LNCAP (cell line): ENCODE measurements at regions not wholly inside any gene's neighbourhood (a gene's known extent, or its start where the extent isn't known, plus 50 kb on each side); places are given as distances from the start of the nearest gene placed in this dataset.

Experiments
- TF ChIP-seq, protein P1 (sequence below): fragments of 450-650 bp; IDR thresholded peaks from 2 replicates; pipeline ENCODE4 v1.5.1; 2017; ENCODE audit warnings: mild to moderate bottlenecking

DNA sequence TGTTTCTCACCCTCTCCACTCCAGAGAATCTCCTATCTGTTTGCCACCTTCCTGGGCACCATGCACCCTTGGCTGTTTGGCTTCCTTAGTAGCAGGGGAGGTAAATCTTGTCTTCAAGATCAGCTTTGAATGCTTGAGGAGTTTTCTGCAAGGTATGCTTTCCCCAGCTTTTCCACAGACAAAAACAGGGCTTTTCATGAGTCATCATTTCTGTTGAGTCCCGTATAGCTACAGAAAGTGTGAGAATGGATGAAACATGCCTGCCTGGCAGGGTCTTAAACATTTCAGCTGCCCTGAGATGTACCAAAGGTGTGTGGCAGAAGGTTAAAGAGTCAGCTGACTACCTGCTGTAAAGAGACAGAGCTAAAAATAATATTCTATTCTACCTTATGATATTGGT is 875.2 kb upstream of the EEF2KMT start:
- TF ChIP-seq, protein P1, sequence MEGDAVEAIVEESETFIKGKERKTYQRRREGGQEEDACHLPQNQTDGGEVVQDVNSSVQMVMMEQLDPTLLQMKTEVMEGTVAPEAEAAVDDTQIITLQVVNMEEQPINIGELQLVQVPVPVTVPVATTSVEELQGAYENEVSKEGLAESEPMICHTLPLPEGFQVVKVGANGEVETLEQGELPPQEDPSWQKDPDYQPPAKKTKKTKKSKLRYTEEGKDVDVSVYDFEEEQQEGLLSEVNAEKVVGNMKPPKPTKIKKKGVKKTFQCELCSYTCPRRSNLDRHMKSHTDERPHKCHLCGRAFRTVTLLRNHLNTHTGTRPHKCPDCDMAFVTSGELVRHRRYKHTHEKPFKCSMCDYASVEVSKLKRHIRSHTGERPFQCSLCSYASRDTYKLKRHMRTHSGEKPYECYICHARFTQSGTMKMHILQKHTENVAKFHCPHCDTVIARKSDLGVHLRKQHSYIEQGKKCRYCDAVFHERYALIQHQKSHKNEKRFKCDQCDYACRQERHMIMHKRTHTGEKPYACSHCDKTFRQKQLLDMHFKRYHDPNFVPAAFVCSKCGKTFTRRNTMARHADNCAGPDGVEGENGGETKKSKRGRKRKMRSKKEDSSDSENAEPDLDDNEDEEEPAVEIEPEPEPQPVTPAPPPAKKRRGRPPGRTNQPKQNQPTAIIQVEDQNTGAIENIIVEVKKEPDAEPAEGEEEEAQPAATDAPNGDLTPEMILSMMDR: no peak

DNA sequence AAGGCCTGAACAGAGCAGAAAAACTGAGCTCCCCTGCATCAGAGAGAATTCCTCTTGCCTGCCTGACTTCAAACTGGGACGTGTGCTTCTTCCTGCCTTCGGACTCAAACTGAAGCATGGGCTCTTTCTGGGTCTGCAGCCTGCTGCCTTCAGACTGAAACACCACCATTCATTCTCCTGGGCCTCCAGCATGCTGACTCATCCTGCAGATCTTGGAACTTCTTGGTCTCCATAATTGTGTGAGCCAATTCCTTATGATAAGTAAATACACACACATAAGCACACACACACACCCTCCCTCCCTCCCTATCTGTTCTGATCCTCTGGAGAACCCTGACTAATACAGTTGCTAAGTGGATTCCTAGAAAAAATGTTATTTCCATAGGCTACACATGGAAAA is 874.3 kb upstream of the EEF2KMT start:
- TF ChIP-seq, protein P1: no peak

DNA sequence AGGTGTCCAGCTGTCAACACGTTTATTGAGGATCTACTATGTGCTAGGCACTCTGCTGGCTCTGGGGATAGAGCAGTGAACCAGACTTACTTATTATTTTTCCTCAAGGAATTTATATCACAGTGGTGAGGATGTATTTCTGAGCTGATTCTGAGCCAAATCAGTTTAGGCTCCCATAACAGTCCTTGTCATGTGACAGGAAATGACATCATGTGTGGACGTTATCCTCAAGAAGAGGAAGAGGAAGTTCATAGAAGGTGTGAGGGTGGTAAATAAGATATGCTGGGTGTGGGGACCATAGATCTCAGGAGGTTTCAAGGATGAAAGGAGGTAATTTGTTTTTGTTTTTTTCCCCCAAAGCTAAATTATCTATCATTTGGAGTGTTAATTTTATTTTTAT is 873.5 kb upstream of the EEF2KMT start:
- TF ChIP-seq, protein P1: no peak

DNA sequence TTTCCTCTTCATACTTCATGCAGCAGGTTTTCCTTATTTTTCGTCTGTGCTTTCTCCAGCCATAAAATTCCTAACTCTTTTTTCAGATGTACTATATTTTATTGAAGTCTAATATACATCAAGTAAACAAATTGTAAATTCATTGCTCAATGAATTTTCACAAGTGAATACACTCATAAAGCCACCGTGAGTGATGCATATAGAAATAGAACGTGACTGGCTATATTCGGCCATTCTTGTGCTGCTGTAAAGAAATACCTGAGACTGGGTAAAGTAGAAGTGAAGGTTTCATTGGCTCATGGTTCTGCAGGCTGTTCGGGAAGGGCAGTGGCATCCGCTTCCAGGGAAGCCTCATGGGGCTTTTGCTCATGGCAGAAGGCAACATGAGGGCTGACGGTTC is 868.4 kb upstream of the EEF2KMT start:
- TF ChIP-seq, protein P1: no peak

DNA sequence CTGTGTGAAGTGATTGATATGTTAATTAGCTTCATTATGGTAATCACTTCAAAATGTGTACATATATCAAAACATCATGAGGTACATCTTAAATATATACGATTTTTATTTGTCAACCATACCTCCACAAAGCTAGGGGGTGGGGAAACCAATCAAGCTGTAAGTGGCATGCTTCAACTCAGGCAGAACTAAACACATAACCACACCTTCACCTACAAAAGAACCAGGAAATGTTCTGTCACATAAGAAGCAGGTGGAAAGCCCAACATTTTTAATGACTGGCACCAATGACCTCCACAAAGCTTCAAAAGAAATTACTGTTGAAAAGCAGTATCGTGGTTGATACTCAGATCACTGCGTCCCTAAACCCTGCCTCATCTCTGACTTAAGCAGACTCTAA is 867.7 kb upstream of the EEF2KMT start:
- TF ChIP-seq, protein P1: no peak

DNA sequence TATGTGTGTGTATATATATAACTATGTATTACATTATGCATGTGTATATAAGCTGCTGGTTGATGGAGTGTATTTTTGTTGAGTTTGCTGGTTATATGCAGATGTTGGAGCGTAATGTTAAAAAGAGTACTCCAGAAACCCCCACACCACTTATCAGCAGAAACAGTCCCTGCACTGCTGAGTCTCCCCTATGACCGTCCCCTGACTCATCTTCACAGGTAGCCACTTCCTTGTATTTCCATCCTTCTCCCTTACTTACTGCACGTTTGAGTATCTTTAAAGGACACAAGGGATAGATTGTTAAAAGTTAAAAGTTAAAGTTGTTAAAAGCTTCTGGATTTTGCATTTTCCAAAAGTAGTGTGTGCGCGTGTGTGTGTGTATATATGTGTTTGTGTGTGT is 853.9 kb upstream of the EEF2KMT start:
- TF ChIP-seq, protein P1: no peak

DNA sequence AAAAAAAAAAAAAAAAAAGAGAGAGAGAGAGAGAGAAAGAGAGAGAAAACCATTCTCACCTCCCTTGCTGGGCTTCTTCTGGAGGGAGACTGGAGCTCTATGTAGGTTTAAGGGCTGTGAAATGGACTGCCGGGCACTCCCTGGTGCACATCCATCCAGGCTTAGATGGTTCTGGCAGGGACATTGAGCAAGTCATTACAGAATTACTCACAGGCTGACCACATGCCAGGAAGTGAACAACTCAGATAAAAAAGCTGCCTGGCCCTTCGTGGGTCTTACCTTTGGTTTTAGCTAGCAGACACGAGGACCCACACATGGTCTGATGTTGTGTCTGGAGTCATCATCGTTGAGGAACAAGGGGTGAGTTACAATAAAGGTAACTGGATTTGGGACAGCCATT is 847.4 kb upstream of the EEF2KMT start:
- TF ChIP-seq, protein P1: no peak

DNA sequence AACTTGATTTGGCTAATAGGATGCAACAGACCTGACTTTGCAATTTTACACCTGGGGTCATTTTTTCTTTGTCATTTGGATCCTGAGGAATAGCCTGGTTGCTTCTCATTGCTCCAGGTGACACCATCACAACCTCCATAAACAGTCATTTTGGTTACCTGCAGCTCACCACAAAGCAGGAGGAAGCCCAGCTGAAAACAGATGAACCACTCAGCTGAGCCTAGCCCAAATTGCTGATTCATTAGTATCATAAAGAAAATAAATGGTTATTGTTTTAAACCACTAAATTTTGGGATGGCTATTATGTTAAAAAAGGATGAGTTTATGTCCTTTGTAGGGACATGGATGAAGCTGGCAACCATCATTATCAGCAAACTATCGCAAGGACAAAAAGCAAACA is 841.0 kb upstream of the EEF2KMT start:
- TF ChIP-seq, protein P1: no peak
